Astrocyte (in vitro differentiated cells and primary cell): ENCODE measurements at regions not wholly inside any gene's neighbourhood (a gene's known extent, or its start where the extent isn't known, plus 50 kb on each side); places are given as distances from the start of the nearest gene placed in this dataset.

ENCODE experiments used
- DNase-seq: peaks from one replicate; pipeline ENCODE4 v3.0.0-alpha.2; 2010; ENCODE audit warnings: low read depth
- FAIRE-seq: peaks from 2 replicates; lab custom pipeline; 2011; peaks lifted over from hg19 to GRCh38; lab: Jason Lieb, UNC
- H2AFZ ChIP-seq: 2 replicates; pipeline ENCODE4 v1.6.0; 2012; ENCODE audit warnings: low read depth, low read length, inconsistent platforms
- H3K27ac ChIP-seq: 2 replicates; pipeline ENCODE4 v1.5.1; 2011; ENCODE audit warnings: low read depth, low read length, inconsistent platforms
- H3K27me3 ChIP-seq: 2 replicates; pipeline ENCODE4 v1.6.0; 2011; ENCODE audit warnings: low read length, inconsistent platforms; ENCODE audit not compliant: insufficient read depth
- H3K36me3 ChIP-seq: 2 replicates; pipeline ENCODE4 v1.5.1; 2011; ENCODE audit warnings: low read length, inconsistent platforms; ENCODE audit not compliant: insufficient read depth
- H3K4me1 ChIP-seq: 2 replicates; pipeline ENCODE4 v1.5.1; 2011; ENCODE audit warnings: low read length, inconsistent platforms; ENCODE audit not compliant: insufficient read depth
- H3K4me2 ChIP-seq: 2 replicates; pipeline ENCODE4 v1.6.0; 2012; ENCODE audit warnings: low read length, inconsistent platforms
- H3K4me3 ChIP-seq: 2 replicates; pipeline ENCODE4 v1.5.1; 2011; ENCODE audit warnings: low read depth, mild to moderate bottlenecking, low read length, inconsistent platforms; ENCODE audit not compliant: insufficient read depth
- H3K79me2 ChIP-seq: 2 replicates; pipeline ENCODE4 v1.6.0; 2012; ENCODE audit warnings: mild to moderate bottlenecking, low read length, inconsistent platforms; ENCODE audit not compliant: insufficient read depth
- H3K9ac ChIP-seq: 2 replicates; pipeline ENCODE4 v1.6.0; 2012; ENCODE audit warnings: mild to moderate bottlenecking, low read length, inconsistent platforms
- H3K9me3 ChIP-seq: 2 replicates; pipeline ENCODE4 v1.5.1; 2012; ENCODE audit warnings: low read depth, mild to moderate bottlenecking, low read length, inconsistent platforms; ENCODE audit not compliant: insufficient read depth
- H4K20me1 ChIP-seq: 2 replicates; pipeline ENCODE4 v1.6.0; 2012; ENCODE audit warnings: low read length, inconsistent platforms; ENCODE audit not compliant: insufficient read depth
- H3K27ac Mint-ChIP-seq: one replicate; pipeline ENCODE4 v1.8.0; 2021; ENCODE audit warnings: mild to moderate bottlenecking, mixed read lengths; ENCODE audit not compliant: unreplicated experiment
- H3K27me3 Mint-ChIP-seq: one replicate; pipeline ENCODE4 v1.8.0; 2021; ENCODE audit warnings: low read depth, mixed read lengths; ENCODE audit not compliant: unreplicated experiment
- H3K36me3 Mint-ChIP-seq: one replicate; pipeline ENCODE4 v1.8.0; 2021; ENCODE audit warnings: low read depth, mixed read lengths; ENCODE audit not compliant: unreplicated experiment
- H3K4me1 Mint-ChIP-seq: one replicate; pipeline ENCODE4 v1.8.0; 2021; ENCODE audit warnings: low read depth, mixed read lengths; ENCODE audit not compliant: unreplicated experiment
- H3K4me3 Mint-ChIP-seq: one replicate; pipeline ENCODE4 v1.8.0; 2021; ENCODE audit warnings: mild to moderate bottlenecking, moderate library complexity, mixed read lengths; ENCODE audit not compliant: unreplicated experiment
- H3K9me3 Mint-ChIP-seq: one replicate; pipeline ENCODE4 v1.8.0; 2021; ENCODE audit warnings: mild to moderate bottlenecking, mixed read lengths; ENCODE audit not compliant: unreplicated experiment
- CTCF ChIP-seq: IDR thresholded peaks from 2 replicates; pipeline ENCODE4 v1.5.1; 2011; ENCODE audit warnings: low read depth, mild to moderate bottlenecking, inconsistent platforms, low read length, moderate library complexity; ENCODE audit not compliant: insufficient read depth
- EZH2 ChIP-seq: IDR thresholded peaks from 2 replicates; pipeline ENCODE4 v1.6.1; 2012; ENCODE audit warnings: mild to moderate bottlenecking, low read length, inconsistent platforms; ENCODE audit not compliant: insufficient read depth

DNA sequence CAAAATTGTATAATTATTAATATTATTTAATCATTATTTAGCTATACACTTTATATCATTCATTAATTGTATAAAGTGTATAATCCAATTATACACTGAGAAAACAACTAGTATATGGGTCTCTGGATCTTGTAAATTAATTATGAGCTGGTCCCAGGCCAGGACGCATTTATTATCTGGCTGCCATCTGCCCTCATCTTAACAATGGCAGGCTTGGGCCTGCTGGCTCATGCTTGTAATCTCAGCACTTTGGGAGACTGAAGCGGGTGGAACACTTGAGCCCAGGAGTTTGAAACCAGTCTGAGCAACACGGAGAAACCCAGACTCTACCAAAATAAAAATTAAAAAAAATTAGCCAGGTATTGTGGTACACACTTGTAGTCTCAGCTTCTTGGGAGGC lies 502.2 kb upstream of the NRXN1 start:
- no peak overlapping the region for H3K4me3 Mint-ChIP-seq
- Histone ChIP-seq H3K27ac (no peak overlapping the region), H2AFZ (no peak overlapping the region), H4K20me1 (no peaks in the 10 kb centered on the region), H3K4me1 (no peaks in the 10 kb centered on the region), H3K4me3 (no peak overlapping the region), H3K27me3 (no peaks in the 10 kb centered on the region), H3K4me2 (no peak overlapping the region), H3K79me2 (no peaks in the 10 kb centered on the region), H3K9ac (no peak overlapping the region), H3K36me3 (no peaks in the 10 kb centered on the region), H3K9me3 (no peaks in the 10 kb centered on the region)
- no peak overlapping the region for H3K27ac Mint-ChIP-seq
- H3K4me1 Mint-ChIP-seq = no peaks in the 10 kb centered on the region
- TF ChIP-seq EZH2 = no peak
- no peak for TF ChIP-seq CTCF
- no peaks in the 10 kb centered on the region for H3K36me3 Mint-ChIP-seq
- H3K27me3 Mint-ChIP-seq = no peaks in the 10 kb centered on the region
- FAIRE-seq = no peak
- no peaks in the 10 kb centered on the region for H3K9me3 Mint-ChIP-seq
- no peak for DNase-seq

- Histone ChIP-seq H3K4me2 (no peak overlapping the region), H2AFZ (no peak overlapping the region), H3K36me3 (no peaks in the 10 kb centered on the region), H3K9me3 (no peaks in the 10 kb centered on the region), H3K79me2 (no peaks in the 10 kb centered on the region), H3K27me3 (no peaks in the 10 kb centered on the region), H3K27ac (no peak overlapping the region), H3K4me3 (no peak overlapping the region), H3K4me1 (no peaks in the 10 kb centered on the region), H4K20me1 (no peaks in the 10 kb centered on the region), H3K9ac (no peak overlapping the region)
- no peak for TF ChIP-seq CTCF
- no peak for TF ChIP-seq EZH2
- DNase-seq (no peak), FAIRE-seq (no peak)
- no peaks in the 10 kb centered on the region for H3K4me1 Mint-ChIP-seq
- no peaks in the 10 kb centered on the region for H3K36me3 Mint-ChIP-seq
- no peak overlapping the region for H3K4me3 Mint-ChIP-seq
- no peak overlapping the region for H3K27ac Mint-ChIP-seq
- H3K27me3 Mint-ChIP-seq = no peaks in the 10 kb centered on the region
- H3K9me3 Mint-ChIP-seq = no peaks in the 10 kb centered on the region
Observed at GRCh38 chr2:51528156-51528555, 496.2 kb upstream of the NRXN1 start.

- Histone ChIP-seq H3K79me2 (no peaks in the 10 kb centered on the region), H3K4me3 (no peak overlapping the region), H3K9me3 (no peaks in the 10 kb centered on the region), H2AFZ (no peak overlapping the region), H3K4me1 (no peaks in the 10 kb centered on the region), H3K27ac (no peak overlapping the region), H3K9ac (no peak overlapping the region), H4K20me1 (no peaks in the 10 kb centered on the region), H3K36me3 (no peaks in the 10 kb centered on the region), H3K27me3 (no peaks in the 10 kb centered on the region), H3K4me2 (no peak overlapping the region)
- DNase-seq = no peak
- no peak for TF ChIP-seq EZH2
- no peak for TF ChIP-seq CTCF
- Mint-ChIP-seq H3K36me3 (no peaks in the 10 kb centered on the region), H3K4me3 (no peak overlapping the region), H3K27ac (no peak overlapping the region), H3K9me3 (no peaks in the 10 kb centered on the region), H3K27me3 (no peaks in the 10 kb centered on the region), H3K4me1 (no peaks in the 10 kb centered on the region)
- no peak for FAIRE-seq
Observed at GRCh38 chr2:51526766-51527165, 494.8 kb upstream of the NRXN1 start.
